ENCODE measurements at regions not wholly inside any gene's neighbourhood (a gene's known extent, or its start where the extent isn't known, plus 50 kb on each side); places are given as distances from the start of the nearest gene placed in this dataset.
"Not testable (repeated sequence)": the region's sequence is repeated elsewhere in the genome, so short reads cannot be mapped to it uniquely, and the experiment has no call there.

GRCh38 chr1:103363008-103363365 is 162.5 kb upstream of the RNPC3 start:
- in situ Hi-C loops (cut with HindIII; ENCODE audit: low pct_unique_long_range_greater_than_20kb, low sequenced_read_pairs) = no loop called here

GRCh38 chr1:103362348-103363007 is 163.0 kb upstream of the RNPC3 start:
- in situ Hi-C loops (cut with HindIII; ENCODE audit: low pct_unique_long_range_greater_than_20kb, low sequenced_read_pairs) = no loop called here
- DNase-seq (ENCODE audit: low read depth) = no peak

More at GRCh38 chr1:103363008-103363365, 162.5 kb upstream of the RNPC3 start:
- DNase-seq (ENCODE audit: low read depth) = no peak

DNA sequence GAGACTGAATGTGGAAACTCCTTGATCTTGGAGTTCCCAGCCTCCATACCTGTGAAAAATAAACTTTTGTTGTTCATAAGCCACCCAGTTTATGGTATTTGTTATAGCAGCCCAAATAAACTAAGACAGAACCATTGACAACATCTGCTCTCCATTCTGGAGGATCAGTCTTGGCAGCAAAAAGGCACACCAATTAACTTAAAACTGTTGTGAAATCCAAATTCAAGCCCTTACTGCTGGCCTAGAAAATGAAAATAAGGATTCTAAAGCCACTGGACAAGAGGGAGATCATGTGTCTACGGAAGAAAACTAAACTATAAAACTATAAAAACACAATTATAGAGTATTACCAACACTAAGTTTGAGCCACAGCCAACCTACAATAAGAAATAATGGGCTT is 172.1 kb upstream of the RNPC3 start:
- in situ Hi-C loops (cut with HindIII; ENCODE audit: low pct_unique_long_range_greater_than_20kb, low sequenced_read_pairs) = no loop called here
- no peak for DNase-seq (ENCODE audit: low read depth)

DNA sequence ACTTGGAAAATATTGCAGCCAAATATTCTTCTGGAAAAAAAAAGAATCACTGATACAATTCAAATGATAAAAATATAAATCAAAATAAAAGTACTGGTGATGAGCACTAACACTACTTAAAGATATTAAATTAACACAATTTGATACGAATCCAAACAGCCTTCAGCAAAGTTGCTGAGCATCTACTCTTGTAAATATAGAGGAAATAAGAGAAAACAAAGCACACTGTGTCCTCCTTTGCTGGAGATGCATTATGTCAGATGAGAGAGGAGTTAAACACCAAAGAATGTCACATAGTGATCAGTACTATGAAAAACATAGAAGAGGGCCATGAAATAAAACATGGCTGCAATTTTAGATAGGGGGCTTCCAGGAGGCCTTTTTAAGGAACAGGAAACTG is 177.4 kb upstream of the RNPC3 start:
- in situ Hi-C loops (cut with HindIII; ENCODE audit: low pct_unique_long_range_greater_than_20kb, low sequenced_read_pairs) = no loop called here
- DNase-seq (ENCODE audit: low read depth) = no peak

DNA sequence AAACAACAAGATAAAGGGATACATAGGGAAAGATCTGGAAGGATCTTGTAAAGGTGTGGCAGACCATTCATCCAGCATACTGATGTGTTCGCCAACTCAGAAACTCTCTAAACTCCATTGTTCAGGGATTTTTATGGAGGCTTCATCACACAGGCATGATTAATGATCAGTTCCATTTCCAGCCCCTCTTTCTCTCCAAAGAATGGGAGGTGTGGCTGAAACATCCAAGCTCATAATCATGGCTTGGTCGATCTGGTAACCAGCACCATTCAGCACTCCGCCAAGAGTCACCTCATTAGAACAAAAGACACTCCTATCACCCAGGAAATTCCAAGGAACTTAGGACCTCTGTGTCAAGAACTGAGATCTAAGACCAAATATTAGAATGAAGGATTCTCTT is 180.6 kb upstream of the RNPC3 start:
- in situ Hi-C loops (cut with HindIII; ENCODE audit: low pct_unique_long_range_greater_than_20kb, low sequenced_read_pairs) = no loop called here
- DNase-seq (ENCODE audit: low read depth) = no peak

- in situ Hi-C loops (cut with HindIII; ENCODE audit: low pct_unique_long_range_greater_than_20kb, low sequenced_read_pairs) = no loop called here
- DNase-seq (ENCODE audit: low read depth) = no peak
Measured at GRCh38 chr1:103341377-103341880, 184.1 kb upstream of the RNPC3 start.

DNA sequence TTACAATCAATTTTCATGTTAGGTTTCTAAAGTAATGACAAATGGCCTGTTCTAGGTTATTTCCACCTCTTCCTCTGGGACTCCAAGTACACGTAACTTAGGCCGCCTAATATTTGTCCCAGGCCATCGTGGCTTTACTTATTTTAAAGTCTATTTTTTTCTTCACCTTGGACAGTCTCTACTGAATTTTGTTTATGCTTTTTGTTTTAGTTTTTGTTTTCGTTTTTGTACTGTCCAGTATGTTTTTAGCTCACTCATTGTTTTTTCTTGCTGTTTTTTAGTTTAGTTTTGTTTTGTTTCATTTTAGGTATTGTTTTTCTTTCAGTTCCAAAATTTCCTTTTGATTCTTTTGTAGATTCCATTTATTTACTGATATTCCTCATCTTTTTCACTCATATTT is 187.7 kb upstream of the RNPC3 start:
- in situ Hi-C loops (cut with HindIII; ENCODE audit: low pct_unique_long_range_greater_than_20kb, low sequenced_read_pairs) = no loop called here
- DNase-seq (ENCODE audit: low read depth) = no peak

DNA sequence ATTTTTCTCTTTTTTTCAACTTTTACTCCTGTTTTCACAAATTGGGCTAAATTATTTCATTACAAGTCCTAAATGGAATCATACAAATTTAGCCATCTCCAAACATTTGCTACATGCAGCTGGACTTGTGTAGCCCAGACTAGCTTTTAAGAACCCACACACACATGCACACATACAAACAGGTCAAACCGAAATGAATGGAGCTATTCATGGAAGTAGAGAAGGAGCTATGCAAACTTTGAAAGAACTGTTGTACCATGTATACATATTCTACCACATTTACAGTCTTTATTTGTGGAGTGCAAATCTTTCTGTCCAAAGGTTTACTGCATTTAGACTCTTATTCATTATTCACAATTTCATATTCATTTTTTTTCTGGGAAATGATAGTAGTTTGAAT is 189.1 kb upstream of the RNPC3 start:
- DNase-seq (ENCODE audit: low read depth) = no peak
- in situ Hi-C loops (cut with HindIII; ENCODE audit: low pct_unique_long_range_greater_than_20kb, low sequenced_read_pairs) = no loop called here

DNA sequence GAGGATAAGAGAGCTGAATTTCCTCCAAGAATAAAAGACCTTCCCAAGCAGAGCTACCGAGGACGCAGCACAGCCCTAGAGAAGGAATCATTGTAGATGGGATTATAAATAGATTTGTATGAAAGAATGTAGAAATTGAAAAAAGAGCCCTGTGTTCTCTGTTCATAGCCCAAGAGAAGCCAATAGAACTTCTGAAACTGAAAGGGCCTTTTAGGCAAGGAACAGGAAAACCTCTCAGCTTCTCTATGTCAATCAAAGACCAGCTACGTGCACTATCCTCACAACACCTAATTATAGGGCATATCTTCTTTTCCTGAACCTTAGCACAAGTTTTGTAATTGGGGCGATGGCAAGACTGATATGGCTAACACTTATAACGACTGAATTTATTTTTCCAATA is 192.4 kb upstream of the RNPC3 start:
- DNase-seq (ENCODE audit: low read depth) = no peak
- in situ Hi-C loops (cut with HindIII; ENCODE audit: low pct_unique_long_range_greater_than_20kb, low sequenced_read_pairs) = no loop called here

DNA sequence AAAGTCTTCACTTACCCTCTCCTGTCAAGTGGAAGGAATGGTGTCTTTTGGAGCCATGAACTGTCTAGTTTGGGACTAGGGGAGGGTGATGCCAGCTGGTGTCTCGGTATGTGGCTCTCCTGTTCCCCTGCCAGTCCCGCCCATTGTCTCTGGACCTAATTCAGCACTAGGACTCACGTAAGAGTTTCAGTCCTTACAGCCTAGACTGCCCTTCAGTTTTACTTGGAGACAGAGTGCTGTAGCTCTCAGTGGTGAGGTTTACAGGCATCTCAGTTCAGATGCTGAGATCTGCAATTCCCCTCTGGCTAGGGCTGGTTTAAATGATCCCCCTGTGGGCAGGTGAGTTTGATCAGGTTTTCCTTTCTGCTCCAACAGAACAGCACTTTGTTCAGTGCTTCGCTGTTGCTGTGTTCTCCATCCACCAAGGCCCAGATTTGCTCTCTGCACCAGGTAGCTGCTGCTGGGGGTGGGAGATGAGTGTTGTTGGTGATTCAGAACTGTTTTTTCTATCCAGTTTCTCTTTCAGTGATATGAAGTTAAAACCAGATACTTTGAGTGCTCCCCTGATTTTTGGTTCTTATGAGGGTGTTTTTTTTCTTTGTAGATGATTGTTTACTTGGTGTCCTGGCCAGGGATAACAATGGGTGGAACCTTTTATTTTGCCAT is 198.3 kb upstream of the RNPC3 start:
- in situ Hi-C loops (cut with HindIII; ENCODE audit: low pct_unique_long_range_greater_than_20kb, low sequenced_read_pairs) = no loop called here

DNA sequence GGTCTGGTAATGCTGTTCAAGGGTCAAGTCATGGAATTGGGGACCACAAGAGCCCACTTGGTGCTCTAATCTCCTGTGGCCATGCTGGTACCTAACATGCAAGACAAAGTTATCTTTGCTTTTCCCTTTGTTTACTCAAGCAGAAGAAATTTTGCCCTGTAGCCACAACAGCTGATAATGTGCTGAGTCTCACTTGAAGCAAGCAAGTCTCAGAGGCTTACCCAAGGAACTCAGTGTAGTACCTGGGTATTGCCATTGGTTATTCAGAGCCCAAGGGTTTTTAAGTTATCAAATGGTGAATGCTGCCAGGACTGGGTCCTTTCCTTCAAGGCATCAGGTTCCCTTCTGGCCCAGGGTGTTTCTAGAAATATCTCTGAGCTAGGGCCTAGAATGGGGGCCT is 198.9 kb upstream of the RNPC3 start:
- DNase-seq (ENCODE audit: low read depth) = no peak
- in situ Hi-C loops (cut with HindIII; ENCODE audit: low pct_unique_long_range_greater_than_20kb, low sequenced_read_pairs) = no loop called here

More for the DNA sequence above, 198.3 kb upstream of the RNPC3 start:
- no peak for DNase-seq (ENCODE audit: low read depth)

GRCh38 chr1:103309786-103310185 is 201.5 kb upstream of the COL11A1 start:
- in situ Hi-C loops (cut with HindIII; ENCODE audit: low pct_unique_long_range_greater_than_20kb, low sequenced_read_pairs) = no loop called here
- no peak for DNase-seq (ENCODE audit: low read depth)

DNA sequence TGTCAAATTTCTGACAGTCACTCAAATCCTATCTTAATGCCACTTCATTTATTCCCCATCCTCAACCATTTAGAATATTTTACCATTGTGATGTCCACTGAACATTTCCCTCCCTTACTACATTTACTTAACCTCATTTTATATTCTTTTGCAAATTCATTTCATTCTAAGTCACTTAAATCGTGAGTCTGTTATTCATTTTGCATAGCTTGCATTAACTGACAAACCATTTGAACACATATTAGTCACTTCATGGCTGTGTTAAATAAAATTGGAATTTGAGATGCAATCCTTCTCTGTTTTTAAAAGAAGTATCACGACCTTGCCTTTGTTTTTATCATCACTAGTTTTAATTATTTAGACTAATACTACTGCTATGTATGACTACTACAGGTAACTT is 199.4 kb upstream of the COL11A1 start:
- in situ Hi-C loops (cut with HindIII; ENCODE audit: low pct_unique_long_range_greater_than_20kb, low sequenced_read_pairs) = no loop called here
- no peak for DNase-seq (ENCODE audit: low read depth)

DNA sequence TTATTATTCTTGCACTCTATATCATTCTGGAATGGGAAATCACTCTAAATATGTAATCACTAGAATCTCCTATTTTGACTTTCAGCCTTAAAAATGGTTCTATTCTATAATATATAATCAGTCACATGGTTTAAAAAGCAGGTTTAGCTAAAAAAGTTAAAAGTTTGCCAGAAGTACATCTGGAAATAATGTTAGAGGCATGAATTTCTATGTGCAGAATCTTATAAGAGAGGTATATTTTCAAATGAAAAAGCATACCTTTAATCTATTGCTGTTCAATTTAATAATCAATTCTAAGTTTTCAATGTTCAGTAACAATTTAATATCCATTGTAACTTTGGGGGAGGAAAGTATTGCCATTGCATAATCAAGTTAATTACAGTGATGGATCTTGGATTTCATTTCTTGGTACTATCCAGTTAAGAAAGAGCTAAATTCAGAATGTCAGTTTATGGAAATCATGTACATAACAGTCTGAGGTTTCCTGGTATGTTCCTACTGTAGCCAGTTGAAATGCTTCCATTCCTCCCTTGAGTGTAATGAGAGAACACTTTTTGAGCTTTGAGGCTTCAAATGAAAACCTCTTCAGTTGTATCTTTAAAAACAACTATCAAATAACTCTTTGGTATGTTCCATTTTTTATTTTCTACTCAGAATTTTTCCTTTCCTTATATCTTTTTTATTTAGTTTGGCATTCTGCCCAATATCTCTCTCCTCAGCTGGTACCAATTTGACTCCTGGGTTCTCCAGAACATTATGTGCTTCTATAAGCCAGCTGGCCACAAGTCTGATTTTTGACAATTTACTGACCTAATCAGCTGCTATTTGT is 175.7 kb upstream of the COL11A1 start:
- DNase-seq (ENCODE audit: low read depth) = no peak
- in situ Hi-C loops (cut with HindIII; ENCODE audit: low pct_unique_long_range_greater_than_20kb, low sequenced_read_pairs) = no loop called here

DNA sequence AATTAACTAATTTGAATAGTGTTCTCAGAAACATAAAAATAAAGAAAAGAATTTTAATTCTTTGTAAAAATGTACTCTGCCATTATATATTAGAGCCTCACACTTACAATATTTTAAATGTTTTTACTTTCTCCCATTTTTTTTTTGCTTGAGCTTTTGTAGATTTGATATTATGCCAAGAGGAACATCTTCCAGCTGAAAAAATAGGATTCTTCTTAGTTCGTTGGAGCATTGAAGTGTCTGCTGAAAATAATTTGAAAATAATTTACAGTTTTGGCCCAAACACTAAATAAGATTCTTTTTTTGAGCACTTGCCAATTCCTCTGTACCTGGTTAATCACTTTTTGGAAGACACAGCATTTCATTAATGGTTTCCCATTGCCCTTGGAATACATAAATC is 175.0 kb upstream of the COL11A1 start:
- DNase-seq (ENCODE audit: low read depth) = no peak
- in situ Hi-C loops (cut with HindIII; ENCODE audit: low pct_unique_long_range_greater_than_20kb, low sequenced_read_pairs) = no loop called here

DNA sequence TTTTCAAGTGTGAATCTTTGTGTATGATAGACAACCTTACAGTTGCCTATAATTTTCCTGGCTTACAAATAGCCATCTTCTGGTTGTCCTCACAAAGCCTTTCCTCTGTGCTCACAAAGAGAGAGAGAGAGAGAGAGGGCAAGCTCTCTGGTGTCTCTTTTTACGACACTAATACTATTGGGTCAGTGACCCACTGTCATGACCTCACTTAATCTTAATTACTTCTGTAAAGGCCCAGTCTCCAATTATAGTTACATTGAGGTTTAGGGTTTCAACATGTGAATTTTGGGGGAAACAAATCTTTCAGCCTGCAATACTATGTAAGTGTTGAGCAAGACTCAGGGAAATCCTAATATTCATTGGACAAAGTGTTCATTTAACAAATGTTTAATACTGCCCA is 167.4 kb upstream of the COL11A1 start:
- in situ Hi-C loops (cut with HindIII; ENCODE audit: low pct_unique_long_range_greater_than_20kb, low sequenced_read_pairs) = no loop called here
- DNase-seq (ENCODE audit: low read depth) = no peak

GRCh38 chr1:103274886-103275285 is 166.6 kb upstream of the COL11A1 start:
- no peak for DNase-seq (ENCODE audit: low read depth)
- in situ Hi-C loops (cut with HindIII; ENCODE audit: low pct_unique_long_range_greater_than_20kb, low sequenced_read_pairs) = no loop called here

DNA sequence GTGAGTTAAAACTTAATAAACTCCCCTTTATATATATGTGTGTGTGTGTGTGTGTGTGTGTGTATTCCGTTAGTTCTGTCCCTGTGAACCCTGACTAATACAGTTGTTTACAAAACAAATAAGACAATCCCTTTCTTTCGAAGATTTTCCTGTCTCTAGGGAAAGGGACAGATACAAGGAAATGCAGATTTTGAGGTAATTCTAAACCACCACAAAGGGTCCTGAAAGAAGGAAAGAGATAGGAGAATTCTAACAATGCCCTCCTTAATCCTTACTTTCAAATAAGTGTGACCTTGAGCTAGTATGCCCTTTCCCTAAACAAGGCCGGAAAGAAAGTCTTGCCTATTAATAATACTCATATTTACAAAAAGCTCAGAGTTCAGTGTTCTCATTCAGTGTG is 164.8 kb upstream of the COL11A1 start:
- DNase-seq (ENCODE audit: low read depth) = no peak
- in situ Hi-C loops (cut with HindIII; ENCODE audit: low pct_unique_long_range_greater_than_20kb, low sequenced_read_pairs) = no loop called here

GRCh38 chr1:103271471-103271870 is 163.1 kb upstream of the COL11A1 start:
- DNase-seq (ENCODE audit: low read depth); in situ Hi-C loops (cut with HindIII; ENCODE audit: low pct_unique_long_range_greater_than_20kb, low sequenced_read_pairs): not testable (repeated sequence)
